NOMO-1 (cell line): ENCODE measurements at regions not wholly inside any gene's neighbourhood (a gene's known extent, or its start where the extent isn't known, plus 50 kb on each side); places are given as distances from the start of the nearest gene placed in this dataset.
A peak's percentile ranks its signal among the peaks of the same experiment; 100 is the strongest.

ENCODE experiments used
- DNase-seq, 2 experiments: peaks; one replicate each; lab custom pipeline; 2025; ENCODE audit not compliant: unreplicated experiment in 2 of 2; lab: John Stamatoyannopoulos, UW

GRCh38 chr18:76771192-76771799, 51.1 kb upstream of the ZNF236 start:
- DNase-seq, result no peak

DNA sequence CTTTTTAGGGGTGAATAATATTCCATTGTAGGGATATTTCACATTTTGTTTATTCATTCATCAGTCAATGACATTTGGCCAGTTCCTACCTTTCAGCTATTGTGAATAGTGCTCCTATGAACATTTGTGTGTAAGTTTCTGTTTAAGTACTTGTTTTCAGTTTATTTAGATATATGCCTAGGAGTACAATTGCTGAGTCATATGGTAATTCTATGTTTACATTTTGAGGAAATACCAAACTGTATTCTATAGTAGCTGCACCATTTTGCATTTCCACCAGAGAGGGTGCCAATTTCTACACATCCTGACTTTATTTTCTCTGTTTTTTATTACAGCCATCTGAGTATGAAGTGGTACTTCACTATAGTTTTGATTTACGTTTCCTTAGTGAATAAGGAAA, 54.4 kb upstream of the ZNF236 start:
- DNase-seq, result no peak

- no peak for DNase-seq
Observed at GRCh38 chr18:76766429-76766828, 55.9 kb upstream of the ZNF236 start.

DNA sequence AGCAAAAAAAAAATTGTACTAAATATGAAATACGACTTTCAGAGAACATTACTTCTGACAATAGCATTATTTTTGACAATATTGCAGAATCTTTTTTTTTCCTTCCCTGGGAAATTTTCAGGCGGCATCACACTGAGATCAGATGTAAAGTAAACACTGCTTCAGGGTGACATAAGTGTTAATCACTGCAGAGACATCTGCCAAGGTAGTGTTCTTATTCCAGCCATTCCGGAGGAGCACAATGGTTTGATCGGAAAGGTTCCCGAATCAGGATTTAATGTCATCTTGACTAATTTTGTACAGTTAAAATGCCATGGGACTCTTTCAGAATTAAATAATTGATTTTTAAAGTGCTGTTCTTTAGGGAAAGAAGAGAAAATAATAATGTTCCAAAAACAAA, 56.7 kb upstream of the ZNF236 start:
- no peak for DNase-seq

DNA sequence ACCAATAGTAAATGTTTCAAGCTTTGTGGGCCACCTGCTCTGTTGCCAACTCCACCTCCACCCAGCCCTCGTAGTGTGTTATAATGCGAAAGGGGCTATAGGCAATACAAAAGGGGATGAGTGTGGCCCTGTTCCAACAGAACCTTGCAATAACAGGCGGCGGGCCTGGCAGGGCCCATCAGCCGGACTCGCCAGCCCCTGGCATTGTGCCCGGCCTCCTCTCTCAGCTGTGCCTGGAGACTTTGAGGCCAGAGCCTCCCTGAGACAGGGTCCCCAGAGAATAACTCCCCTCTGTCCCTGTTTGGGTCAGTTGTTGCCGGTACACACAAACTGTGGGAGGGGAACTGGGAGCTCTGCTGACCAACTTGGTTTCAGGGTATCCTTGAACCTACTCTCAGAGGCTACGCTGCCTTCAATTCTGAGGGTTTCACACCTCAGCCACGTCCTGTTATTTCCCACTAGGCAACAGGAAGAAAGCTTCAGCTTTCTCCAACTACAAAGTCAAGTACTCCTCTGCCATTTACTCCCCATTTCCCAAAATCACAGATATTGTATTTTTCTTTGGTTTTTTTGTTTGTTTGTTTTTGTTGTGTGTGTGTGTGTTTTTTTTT, 58.0 kb upstream of the ZNF236 start:
- no peak for DNase-seq

- no peak for DNase-seq
Observed at GRCh38 chr18:76759056-76759455, 63.3 kb upstream of the ZNF236 start.

DNA sequence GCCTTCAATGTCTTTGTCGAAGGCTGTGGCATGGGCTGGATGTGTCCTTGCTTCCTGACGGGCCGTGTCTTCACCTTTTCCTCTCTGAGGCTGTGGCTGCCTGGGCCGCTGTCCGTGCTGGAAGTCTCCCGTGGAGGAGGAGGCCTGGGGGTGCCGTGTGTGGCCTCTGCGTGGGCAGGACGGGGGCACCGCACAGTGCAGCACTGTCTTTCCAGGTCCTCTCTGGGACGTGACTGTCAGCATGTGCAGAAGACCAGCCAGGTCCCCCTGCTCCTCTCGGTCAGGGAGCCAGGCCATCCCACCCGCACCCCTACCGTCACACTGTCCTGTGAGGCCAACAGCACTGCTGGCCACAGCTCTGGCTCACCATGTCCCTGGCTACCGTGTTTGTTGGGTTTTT, 64.4 kb upstream of the ZNF236 start:
- no peak for DNase-seq

- no peak for DNase-seq
Observed at GRCh38 chr18:76757335-76757734, 65.0 kb upstream of the ZNF236 start.

DNA sequence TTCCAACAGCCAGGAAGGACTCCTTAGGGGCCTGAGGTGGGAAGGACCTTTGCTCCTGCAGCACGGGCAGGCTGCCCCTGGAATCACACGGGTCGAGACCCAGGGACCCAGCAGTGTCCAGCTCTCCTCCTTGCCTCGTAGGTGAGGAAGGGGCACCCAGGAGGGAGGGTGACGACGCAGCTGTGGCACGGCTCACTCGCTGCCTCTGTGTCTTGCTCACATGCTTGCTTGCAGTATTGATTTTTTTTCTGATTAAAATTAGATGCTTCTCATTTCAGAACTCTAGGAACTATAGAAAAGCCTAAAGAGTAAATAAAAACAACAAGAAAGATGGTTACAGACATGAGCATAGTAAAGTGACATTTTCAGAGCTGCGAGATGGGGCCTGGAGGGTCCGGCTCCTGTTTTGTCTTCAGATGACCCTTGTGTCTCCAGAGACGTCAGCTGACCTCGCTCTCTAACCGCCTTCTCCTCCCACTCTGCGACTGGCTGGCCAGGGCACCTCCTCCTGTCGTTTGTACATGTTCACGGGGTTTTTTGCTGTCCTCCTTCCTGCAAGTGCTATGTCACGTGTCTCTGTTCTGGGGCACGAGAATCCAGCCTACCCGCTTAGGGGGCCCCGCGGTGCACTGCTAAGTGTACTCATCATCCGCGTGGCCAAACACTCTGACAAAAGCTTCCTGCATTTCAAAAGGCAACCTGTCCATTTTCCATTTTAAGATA, 65.7 kb upstream of the ZNF236 start:
- no peak for DNase-seq

GRCh38 chr18:76754351-76754750, 68.0 kb upstream of the ZNF236 start:
- peak; percentile 3 to 50 for DNase-seq

DNA sequence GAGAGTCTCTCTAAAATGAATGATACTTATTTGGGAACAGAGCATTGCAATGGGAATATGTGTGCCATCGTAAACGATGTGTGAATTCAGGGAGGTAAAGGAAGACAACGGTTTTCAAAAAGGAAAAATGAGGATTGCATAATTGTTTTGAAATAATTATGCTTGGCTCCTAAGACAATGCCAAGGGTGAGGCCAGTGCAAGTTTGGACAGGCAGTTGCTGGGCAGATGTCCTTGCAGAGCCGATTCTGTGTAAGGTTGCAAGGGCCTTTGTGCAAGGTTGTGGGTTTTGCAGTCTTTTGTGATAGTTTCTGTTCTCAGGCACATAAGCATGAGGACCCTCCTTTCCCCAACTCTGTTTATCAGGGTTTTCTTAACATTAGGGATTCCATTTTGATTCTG, 70.0 kb upstream of the ZNF236 start:
- DNase-seq, result no peak

DNA sequence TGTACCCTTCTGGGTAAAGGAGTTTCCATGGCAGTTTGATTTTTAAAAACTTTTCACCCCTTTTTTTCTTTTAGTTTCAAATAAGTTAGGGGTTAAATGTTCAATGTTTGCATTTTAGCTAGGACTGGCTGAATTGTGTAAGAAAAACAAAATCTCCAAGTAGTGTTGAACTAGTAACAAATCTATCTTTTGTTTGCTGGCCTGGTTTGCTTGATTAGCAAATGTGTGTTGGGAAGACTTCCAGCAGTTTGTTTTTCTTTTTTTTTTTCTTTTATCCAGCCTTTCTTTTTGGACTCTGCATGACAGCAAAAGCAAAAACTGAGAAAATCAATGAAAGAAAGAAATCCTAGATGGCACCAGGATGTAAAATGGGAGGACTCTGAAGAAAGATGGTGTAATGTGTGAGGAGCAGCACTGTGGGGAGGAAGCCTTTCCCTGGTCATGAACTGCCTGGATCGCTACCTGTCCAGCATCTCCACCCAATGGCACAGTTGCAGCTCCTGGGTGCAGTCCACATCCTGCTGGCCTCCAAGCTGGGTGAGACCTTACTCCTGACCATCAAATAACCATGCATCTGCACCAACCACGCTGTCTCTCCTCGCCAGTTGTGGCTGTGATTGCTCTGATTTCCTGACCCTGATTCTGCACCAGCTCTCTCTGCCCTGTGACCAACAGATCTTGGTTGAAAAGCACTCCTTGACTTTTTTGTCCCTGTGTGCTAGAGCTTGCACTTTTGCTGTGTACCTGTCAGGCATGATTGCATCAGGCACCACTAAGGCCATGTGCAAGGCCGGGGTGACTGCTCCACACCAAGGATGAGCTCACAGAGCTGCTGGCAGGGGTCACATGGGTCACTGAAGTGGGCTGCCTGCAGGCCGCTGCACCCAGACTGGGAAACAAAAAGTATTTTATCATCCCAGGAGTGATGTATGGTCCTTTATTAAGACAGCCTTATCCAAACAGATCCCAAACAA, 71.2 kb upstream of the ZNF236 start:
- no peak for DNase-seq

GRCh38 chr18:76750269-76750668, 72.1 kb upstream of the ZNF236 start:
- DNase-seq, result no peak

DNA sequence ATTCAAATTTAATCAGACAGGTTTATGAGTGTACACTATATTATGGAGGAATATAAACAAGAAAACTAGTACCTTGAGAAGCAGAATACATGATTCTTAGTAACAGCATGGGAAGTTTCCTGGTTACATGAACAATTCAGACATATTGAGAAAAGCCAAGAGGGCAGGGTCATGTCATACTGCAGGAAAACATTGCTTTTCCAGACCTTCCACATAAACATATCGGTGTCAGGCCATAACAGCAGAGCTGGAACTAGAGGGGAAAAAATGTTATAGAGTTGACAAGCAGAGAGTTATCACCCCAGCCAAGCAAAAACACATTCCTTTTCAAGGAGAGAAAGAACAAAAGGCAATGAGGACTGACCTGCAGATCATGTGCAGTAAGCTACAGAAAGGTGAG, 74.7 kb upstream of the ZNF236 start:
- DNase-seq, result no peak

DNA sequence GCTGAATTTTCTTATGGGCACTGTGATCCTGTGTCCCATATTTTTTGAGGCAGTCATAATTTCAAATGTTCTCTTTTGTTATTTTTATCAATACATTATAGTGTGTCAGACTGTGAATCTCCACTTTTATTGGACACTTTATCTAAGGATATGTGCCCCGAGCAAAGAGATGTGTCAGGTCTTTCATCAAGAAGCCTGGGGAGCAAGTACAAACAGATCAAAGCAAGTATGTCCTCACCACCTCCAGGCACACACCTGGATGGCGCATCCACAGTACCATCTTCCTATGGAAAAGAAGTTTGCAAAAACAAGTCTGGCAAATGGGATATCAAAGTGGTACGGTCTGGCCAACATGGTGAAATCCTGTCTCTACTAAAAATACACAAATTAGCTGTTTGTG, 81.0 kb upstream of the ZNF236 start:
- DNase-seq, result no peak

DNA sequence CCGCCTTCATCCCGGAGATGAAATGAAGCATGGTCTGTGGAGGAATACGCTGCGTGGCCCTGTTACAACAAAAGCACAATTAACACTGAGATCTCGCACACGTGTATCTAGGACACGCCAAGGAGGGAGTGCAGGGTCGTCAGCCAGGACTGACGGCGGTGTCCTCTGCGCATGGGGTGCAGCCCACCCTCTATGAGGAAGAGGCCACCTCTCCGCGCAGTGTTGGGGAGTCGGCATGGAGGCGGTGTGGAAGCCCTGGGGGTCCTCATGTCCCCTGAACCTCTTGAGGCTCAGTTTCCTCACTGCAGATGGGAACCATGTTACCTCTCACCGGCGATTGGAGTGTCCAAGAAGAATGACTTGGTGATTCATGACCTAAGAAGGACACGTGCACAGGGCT, 86.0 kb upstream of the ZNF236 start:
- DNase-seq, result no peak

GRCh38 chr18:76730901-76731300, 91.5 kb upstream of the ZNF236 start:
- DNase-seq, result no peak

DNA sequence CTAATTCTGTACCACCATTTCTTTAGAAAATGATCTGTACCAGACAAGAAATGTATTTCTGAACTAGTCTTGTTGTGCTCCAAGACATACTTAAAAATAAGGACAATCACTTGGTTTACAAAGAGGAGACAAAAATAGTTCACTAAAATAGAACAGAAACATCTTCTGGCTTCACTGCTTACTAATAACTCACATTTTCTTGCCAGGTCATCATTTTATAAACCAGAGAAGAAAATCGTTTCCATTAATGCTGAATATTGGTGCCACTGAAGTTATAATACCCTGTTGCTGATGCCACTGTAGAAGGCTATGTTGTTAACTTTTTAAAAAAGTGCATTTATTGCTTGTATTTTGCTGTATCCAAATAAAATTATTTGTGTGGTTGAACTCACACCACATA, 94.8 kb upstream of the ZNF236 start:
- DNase-seq, result no peak

DNA sequence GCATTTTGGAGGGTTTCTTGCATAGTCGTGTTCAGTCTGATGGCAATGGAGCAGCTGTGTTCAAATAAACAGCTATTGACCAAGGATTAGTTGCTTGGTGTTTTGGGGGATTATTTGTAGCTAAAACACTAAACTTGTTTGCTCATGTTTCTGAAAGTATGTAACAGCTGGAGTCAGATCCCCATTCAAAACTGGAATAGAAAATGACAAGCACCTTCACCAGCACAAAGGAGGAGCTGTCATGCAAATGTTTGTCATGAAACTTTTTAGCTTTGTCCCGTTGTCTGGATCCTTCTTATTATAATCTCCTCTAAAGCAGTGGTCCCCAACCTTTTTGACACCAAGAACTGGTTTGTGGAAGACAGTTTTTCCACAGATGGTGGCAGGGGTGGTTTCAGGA, 96.9 kb upstream of the ZNF236 start:
- no peak for DNase-seq

DNA sequence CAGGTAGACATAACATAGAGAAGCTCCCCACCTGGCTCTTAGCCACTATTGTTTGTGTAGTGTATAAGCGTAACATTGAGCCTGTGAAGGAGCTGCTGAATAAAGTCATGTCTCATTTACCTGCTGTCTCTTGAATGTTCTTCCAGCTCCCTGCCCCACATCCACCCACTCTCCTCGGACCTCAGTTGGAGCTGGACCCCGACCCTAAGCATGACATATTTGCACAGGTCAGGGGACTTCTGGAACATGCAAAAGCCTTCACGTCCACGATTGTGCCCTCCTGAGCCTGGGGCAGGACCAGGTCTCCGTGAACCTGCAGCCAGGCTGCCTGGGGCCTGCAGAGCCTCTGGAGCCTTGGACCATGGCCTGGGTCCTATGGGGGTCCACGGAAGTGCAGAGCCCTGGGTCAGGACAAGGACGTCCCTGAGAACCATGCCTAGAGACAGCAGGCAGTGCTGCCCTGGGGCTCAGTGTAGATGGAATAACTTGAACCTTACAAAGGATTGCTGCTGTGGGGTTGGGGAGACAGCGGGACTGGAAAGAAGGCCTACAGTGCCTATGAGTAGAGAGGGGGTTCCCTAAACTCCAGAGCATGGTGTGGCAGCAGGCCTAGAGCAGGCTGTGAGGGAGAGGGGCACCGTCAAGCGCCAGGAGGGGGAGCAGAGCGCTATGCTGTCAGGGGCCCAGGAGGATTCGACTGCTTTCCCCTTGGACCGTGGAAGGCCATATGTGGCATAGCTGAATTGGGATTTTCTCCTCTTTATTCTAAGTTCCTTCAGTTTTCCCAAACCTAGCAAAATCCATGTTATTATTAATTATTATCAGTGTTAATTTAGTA, 99.9 kb upstream of the ZNF236 start:
- no peak for DNase-seq
